ENCODE measurements at regions not wholly inside any gene's neighbourhood (a gene's known extent, or its start where the extent isn't known, plus 50 kb on each side); places are given as distances from the start of the nearest gene placed in this dataset.
"Not testable (repeated sequence)": the region's sequence is repeated elsewhere in the genome, so short reads cannot be mapped to it uniquely, and the experiment has no call there.

DNA sequence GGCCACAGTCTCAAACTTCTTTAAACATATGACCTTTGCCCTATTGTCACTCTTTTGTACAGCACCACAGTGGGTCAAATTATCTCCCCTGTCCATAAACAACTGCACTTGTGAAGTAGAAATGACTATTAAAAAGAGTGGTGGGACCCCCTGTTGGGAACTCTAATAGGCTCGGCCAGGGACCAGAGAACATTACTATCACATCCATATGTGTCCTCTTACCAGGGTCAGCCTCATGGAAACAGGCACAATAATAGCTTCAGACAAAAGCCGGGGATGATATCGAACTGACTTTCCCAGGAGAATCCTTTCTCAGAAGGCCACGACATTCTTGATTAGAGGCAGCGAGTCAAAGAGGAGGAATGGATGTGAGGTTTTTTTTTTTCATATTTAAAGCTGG, 96.6 kb downstream of the NKX2-1 start:
- Histone ChIP-seq H3K4me3 (no peak overlapping the region), H3K4me1 (no peaks in the 10 kb centered on the region), H3K36me3 (no peaks in the 10 kb centered on the region), H3K9me3 (no peaks in the 10 kb centered on the region), H3K27ac (no peak overlapping the region), H3K27me3 (no peaks in the 10 kb centered on the region)
- intact Hi-C loops (cut with DNase I), result no loop called here
- TF ChIP-seq, protein P1, sequence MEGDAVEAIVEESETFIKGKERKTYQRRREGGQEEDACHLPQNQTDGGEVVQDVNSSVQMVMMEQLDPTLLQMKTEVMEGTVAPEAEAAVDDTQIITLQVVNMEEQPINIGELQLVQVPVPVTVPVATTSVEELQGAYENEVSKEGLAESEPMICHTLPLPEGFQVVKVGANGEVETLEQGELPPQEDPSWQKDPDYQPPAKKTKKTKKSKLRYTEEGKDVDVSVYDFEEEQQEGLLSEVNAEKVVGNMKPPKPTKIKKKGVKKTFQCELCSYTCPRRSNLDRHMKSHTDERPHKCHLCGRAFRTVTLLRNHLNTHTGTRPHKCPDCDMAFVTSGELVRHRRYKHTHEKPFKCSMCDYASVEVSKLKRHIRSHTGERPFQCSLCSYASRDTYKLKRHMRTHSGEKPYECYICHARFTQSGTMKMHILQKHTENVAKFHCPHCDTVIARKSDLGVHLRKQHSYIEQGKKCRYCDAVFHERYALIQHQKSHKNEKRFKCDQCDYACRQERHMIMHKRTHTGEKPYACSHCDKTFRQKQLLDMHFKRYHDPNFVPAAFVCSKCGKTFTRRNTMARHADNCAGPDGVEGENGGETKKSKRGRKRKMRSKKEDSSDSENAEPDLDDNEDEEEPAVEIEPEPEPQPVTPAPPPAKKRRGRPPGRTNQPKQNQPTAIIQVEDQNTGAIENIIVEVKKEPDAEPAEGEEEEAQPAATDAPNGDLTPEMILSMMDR (IDR thresholded peaks at IDR 0.05), result no peak
- DNase-seq, result no peak
- WGBS, 2 donors, result 56 to 63% methylated on average over 5 of the region's 5 CpGs
- FAIRE-seq, result no peak
- ATAC-seq, result no peak

DNA sequence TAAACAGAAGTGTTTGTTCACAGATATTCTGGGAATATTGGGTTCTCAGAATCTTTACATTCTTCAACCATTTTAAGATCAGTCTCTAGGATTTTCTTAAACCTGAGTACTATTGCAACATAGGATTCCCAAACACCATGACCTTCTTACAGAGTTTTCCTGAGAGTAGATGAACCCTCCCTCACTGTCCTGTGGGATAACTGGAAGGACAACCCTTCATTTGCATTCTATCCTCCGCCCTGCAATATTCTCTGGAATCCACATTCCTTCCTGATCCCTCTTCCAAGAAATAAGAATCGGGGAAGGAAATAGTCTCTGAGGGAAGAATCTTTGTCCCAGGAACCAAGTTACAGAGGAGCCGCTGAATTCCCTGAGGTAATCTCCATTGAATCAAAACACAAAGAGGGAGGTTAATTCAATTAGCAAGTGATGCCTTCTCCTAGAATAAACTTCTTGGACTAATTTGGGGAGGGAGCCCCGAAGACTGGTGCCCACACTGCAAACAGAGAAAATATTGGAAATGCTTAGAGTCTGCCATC, 99.8 kb upstream of the MBIP start:
- no peaks in the 10 kb centered on the region for H3K9me3 ChIP-seq
- no peak for DNase-seq
- no peak overlapping the region for H3K27ac ChIP-seq
- intact Hi-C loops (cut with DNase I), result no loop called here
- ATAC-seq, result no peak
- H3K4me3 ChIP-seq, result no peak overlapping the region
- TF ChIP-seq, protein P1 (IDR thresholded peaks at IDR 0.05), result no peak
- H3K27me3 ChIP-seq, result no peaks in the 10 kb centered on the region
- no peaks in the 10 kb centered on the region for H3K36me3 ChIP-seq
- 37 to 42% methylated on average over 4 of the region's 4 CpGs for WGBS, 2 donors
- H3K4me1 ChIP-seq, result no peaks in the 10 kb centered on the region
- no peak for FAIRE-seq

DNA sequence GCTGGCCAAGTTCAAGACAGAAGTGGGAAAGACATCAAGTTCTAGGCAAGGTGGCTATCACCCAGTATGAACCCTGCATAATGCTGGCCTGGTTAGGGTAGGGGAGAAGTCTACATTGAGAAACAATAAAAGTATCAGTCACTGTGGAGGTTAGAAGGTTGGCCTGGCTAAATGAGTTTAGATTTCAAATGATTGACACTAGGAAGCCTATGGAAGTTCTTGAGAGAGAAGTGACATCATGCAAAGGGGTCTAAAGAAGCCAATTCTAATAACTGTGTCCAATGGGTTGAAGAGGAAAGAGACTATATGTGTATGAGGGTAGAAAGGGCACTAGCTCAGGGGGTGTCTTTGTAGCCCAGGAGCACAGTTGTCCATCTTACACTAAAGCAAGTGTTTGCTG, 98.5 kb upstream of the MBIP start:
- Histone ChIP-seq H3K9me3 (no peaks in the 10 kb centered on the region), H3K27ac (no peak overlapping the region), H3K4me3 (no peak overlapping the region), H3K4me1 (no peaks in the 10 kb centered on the region), H3K36me3 (no peaks in the 10 kb centered on the region), H3K27me3 (no peaks in the 10 kb centered on the region)
- no peak for FAIRE-seq
- intact Hi-C loops (cut with DNase I), result no loop called here
- DNase-seq, result no peak
- TF ChIP-seq, protein P1 (IDR thresholded peaks at IDR 0.05), result no peak
- no peak for ATAC-seq

DNA sequence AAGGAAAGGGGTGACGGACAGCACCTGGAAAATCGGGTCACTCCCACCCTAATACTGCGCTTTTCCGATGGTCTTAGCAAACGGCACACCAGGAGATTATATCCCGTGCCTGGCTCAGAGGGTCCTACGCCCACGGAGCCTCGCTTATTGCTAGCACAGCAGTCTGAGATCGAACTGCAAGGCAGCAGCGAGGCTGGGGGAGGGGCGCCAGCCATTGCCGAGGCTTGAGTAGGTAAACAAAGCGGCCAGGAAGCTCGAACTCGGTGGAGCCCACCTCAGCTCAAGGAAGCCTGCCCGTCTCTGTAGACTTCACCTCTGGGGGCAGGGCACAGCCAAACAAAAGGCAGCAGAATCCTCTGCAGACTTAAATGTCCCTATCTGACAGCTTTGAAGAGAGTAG, 91.5 kb upstream of the MBIP start:
- H3K9me3 ChIP-seq; intact Hi-C loops (cut with DNase I); H3K27me3 ChIP-seq; H3K27ac ChIP-seq; H3K4me1 ChIP-seq; FAIRE-seq; H3K36me3 ChIP-seq; H3K4me3 ChIP-seq; ATAC-seq; DNase-seq: not testable (repeated sequence)
- WGBS, 2 donors, result 76 to 82% methylated on average over 16 to 17 of the region's 17 CpGs

DNA sequence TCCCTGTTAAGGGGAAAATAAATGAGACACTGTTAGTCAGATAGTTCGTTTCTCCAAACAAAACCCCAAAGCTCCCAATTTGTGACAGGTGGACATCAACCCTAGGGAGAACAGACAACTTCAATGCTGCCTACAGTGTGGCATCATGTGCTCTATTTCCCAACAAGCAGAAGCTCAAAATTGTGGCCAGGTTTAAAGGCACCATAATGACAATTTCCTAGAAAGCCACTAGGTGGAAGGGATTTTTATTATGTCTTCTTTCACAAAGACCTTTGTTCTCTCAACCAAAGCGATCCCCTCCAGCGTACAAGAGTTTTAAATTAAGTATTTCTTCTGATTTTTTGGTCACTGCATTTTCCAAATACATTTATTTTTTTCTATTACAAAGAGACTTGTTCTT, 88.0 kb upstream of the MBIP start:
- intact Hi-C loops (cut with DNase I), result no loop called here
- WGBS, 2 donors, result 43 to 58% methylated on average over 3 of the region's 3 CpGs
- H3K9me3 ChIP-seq, result no peaks in the 10 kb centered on the region
- no peak overlapping the region for H3K27ac ChIP-seq
- no peaks in the 10 kb centered on the region for H3K4me1 ChIP-seq
- no peak overlapping the region for H3K4me3 ChIP-seq
- TF ChIP-seq, protein P1 (IDR thresholded peaks at IDR 0.05), result no peak
- no peaks in the 10 kb centered on the region for H3K27me3 ChIP-seq
- no peaks in the 10 kb centered on the region for H3K36me3 ChIP-seq
- no peak for FAIRE-seq
- no peak for DNase-seq
- no peak for ATAC-seq

All from pancreas (tissue), 10 donors.